K562 (cell line): ENCODE measurements at regions not wholly inside any gene's neighbourhood (a gene's known extent, or its start where the extent isn't known, plus 50 kb on each side); places are given as distances from the start of the nearest gene placed in this dataset.

Experiments
- ATAC-seq: fragments of 200-7000 bp; cut with Tn5 transposase; 3 replicates; pipeline ENCODE4 v1.9.1; 2020; ENCODE audit warnings: moderate library complexity
- BruUV-seq: library from RNA; stranded (reverse); fragments of 400-500 nt; replicated peaks from 2 replicates; lab custom pipeline; 2021; lab: Mats Ljungman, UMichigan
- CTCF ChIA-PET: fragments of 300-600 bp; formaldehyde crosslinking; extraction: SDS; loops from one replicate; lab custom pipeline; 2021; ENCODE audit warnings: low intra/inter-chr PET ratio; lab: Yijun Ruan, JAX
- POLR2A ChIA-PET: fragments of 300-600, 350-650 bp; sonication (Branson Sonifier 250); formaldehyde crosslinking; extraction: SDS; loops from one replicate; lab custom pipeline; 2021; ENCODE audit warnings: antibody characterized with exemption, inconsistent platforms; lab: Yijun Ruan, JAX
- DNase-seq, 4 experiments: peaks; one replicate each; pipeline versions ENCODE4 v3.0.0 to v3.0.0-alpha.2; 2011 to 2018; ENCODE audit warnings: low spot score in 3 of 4, mixed read lengths in 3 of 4; ENCODE audit errors: extremely low read depth in 1 of 4
- FAIRE-seq: peaks from 2 replicates; lab custom pipeline; 2011; peaks lifted over from hg19 to GRCh38; lab: Jason Lieb, UNC
- H2AFZ ChIP-seq: 2 replicates; pipeline ENCODE4 v1.6.0; 2011; ENCODE audit warnings: low read depth, low read length, control low read depth, inconsistent platforms
- H3K27ac ChIP-seq: fragments of 200-600 bp; 3 replicates; pipeline ENCODE4 v1.8.0; 2011; ENCODE audit warnings: low read depth, mild to moderate bottlenecking, control low read depth, inconsistent platforms, low read length, moderate library complexity, mixed read lengths; ENCODE audit errors: extremely low read depth
- H3K27me3 ChIP-seq, 2 experiments: fragments of 300-600 bp in 1 of 2; 2 replicates in 1 of 2; 3 replicates in 1 of 2; pipeline versions ENCODE4 v1.6.0 to v1.8.0; 2011; ENCODE audit warnings: inconsistent platforms in 2 of 2, low read length in 2 of 2, mild to moderate bottlenecking in 1 of 2, mixed read lengths in 1 of 2, moderate library complexity in 1 of 2; ENCODE audit not compliant: control insufficient read depth in 2 of 2, insufficient read depth in 2 of 2
- H3K36me3 ChIP-seq: fragments of 300-600 bp; 3 replicates; pipeline ENCODE4 v1.8.0; 2011; ENCODE audit warnings: mild to moderate bottlenecking, low read length, inconsistent platforms; ENCODE audit not compliant: control insufficient read depth, insufficient read depth
- H3K4me1 ChIP-seq, 2 experiments: fragments of 200-600 bp in 1 of 2; replicated peaks in 1 of 2; 2 replicates in 1 of 2; 3 replicates in 1 of 2; pipeline versions ENCODE4 v1.5.1 to v1.8.0; 2011; ENCODE audit warnings: inconsistent platforms in 2 of 2, low read length in 2 of 2, mild to moderate bottlenecking in 1 of 2, mixed read lengths in 1 of 2, moderate library complexity in 1 of 2; ENCODE audit not compliant: control insufficient read depth in 2 of 2, insufficient read depth in 2 of 2
- H3K4me2 ChIP-seq: 2 replicates; pipeline ENCODE4 v1.6.1; 2011; ENCODE audit warnings: low read length, control low read depth, inconsistent platforms, mixed read lengths; ENCODE audit not compliant: insufficient read depth
- H3K4me3 ChIP-seq: fragments of 200-600 bp; sonication (generic), shearing (Covaris generic); 2 replicates; pipeline ENCODE4 v1.5.1; 2016; ENCODE audit warnings: control low read depth, inconsistent platforms
- H3K79me2 ChIP-seq: fragments of 200-600 bp; 3 replicates; pipeline ENCODE4 v1.8.0; 2011; ENCODE audit warnings: low read length, inconsistent platforms; ENCODE audit not compliant: control insufficient read depth, insufficient read depth
- H3K9ac ChIP-seq, 2 experiments: 2 replicates each; pipeline versions ENCODE4 v1.6.0 to v1.6.1; 2011; ENCODE audit warnings: low read depth in 2 of 2, low read length in 2 of 2, control low read depth in 1 of 2, inconsistent platforms in 1 of 2, mild to moderate bottlenecking in 1 of 2, mixed read lengths in 1 of 2; ENCODE audit not compliant: insufficient read depth in 1 of 2
- H3K9me1 ChIP-seq: one replicate; pipeline ENCODE4 v1.6.0; 2011; ENCODE audit warnings: inconsistent platforms, mild to moderate bottlenecking, low read length, moderate library complexity; ENCODE audit not compliant: control insufficient read depth, insufficient read depth
- H3K9me3 ChIP-seq: replicated peaks from 2 replicates; pipeline ENCODE4 v1.5.1; 2011; ENCODE audit warnings: low read depth, low read length, inconsistent platforms; ENCODE audit not compliant: control insufficient read depth, insufficient read depth
- H4K20me1 ChIP-seq: replicated peaks from 2 replicates; pipeline ENCODE4 v1.6.1; 2011; ENCODE audit warnings: low read length, inconsistent platforms, mixed read lengths; ENCODE audit not compliant: control insufficient read depth, insufficient read depth
- ARID2 ChIP-seq: fragments of 450-650 bp; IDR thresholded peaks from 2 replicates; pipeline ENCODE4 v1.6.1; 2017; ENCODE audit warnings: antibody characterized with exemption, mild to moderate bottlenecking
- DACH1 ChIP-seq: fragments of 450-650 bp; IDR thresholded peaks from 2 replicates; pipeline ENCODE4 v1.6.1; 2018; ENCODE audit not compliant: partially characterized antibody
- KLF6 ChIP-seq: fragments of 250-450 bp; sonication (Bioruptor Pico); IDR thresholded peaks from 2 replicates; pipeline ENCODE4 v1.4.0; 2020; ENCODE audit warnings: mild to moderate bottlenecking, moderate library complexity, borderline replicate concordance
- NFE2 ChIP-seq: IDR thresholded peaks from 2 replicates; pipeline ENCODE4 v1.6.1; 2014; ENCODE audit warnings: antibody characterized with exemption, low read depth
- PML ChIP-seq: IDR thresholded peaks from 2 replicates; pipeline ENCODE4 v1.6.1; 2012; ENCODE audit warnings: low read length, inconsistent platforms
- RBFOX2 ChIP-seq: fragments of 200-400 bp; formaldehyde crosslinking; IDR thresholded peaks from 2 replicates; pipeline ENCODE4 v1.6.1; 2017; ENCODE audit warnings: low read depth, mild to moderate bottlenecking, low read length, moderate library complexity
- RBM39 ChIP-seq: fragments of 200-400 bp; formaldehyde crosslinking; optimal IDR thresholded peaks from 2 replicates; pipeline ENCODE3; 2018; ENCODE audit warnings: low read depth, low read length
- SREBF1 ChIP-seq: fragments of 150-350 bp; IDR thresholded peaks from 2 replicates; pipeline ENCODE4 v1.6.1; 2014; ENCODE audit warnings: antibody characterized with exemption, low read depth, low read length, borderline replicate concordance
- ZKSCAN3 ChIP-seq: fragments of 250-450 bp; sonication (Bioruptor Pico); IDR thresholded peaks from 2 replicates; pipeline ENCODE4 v1.4.0; 2020
- ZNF239 ChIP-seq: fragments of 250-450 bp; sonication (Bioruptor Pico); IDR thresholded peaks from 2 replicates; pipeline ENCODE4 v1.4.0; 2020; ENCODE audit warnings: mild to moderate bottlenecking
- ZNF444 ChIP-seq: fragments of 250-450 bp; sonication (Bioruptor Pico); IDR thresholded peaks from 2 replicates; pipeline ENCODE4 v1.4.0; 2020; ENCODE audit warnings: mild to moderate bottlenecking, moderate library complexity
- ZNF507 ChIP-seq: conservative IDR thresholded peaks from 2 replicates; pipeline ENCODE4 v1.6.1; 2017; ENCODE audit warnings: missing genetic modification characterization, missing compliant biosample characterization
- WGBS: fragments of 100-300 bp; shearing (Covaris generic); methylation state at CpG from one replicate; pipeline ENCODE4 v1.1.6; 2016; ENCODE audit warnings: low coverage, mixed read lengths; ENCODE audit not compliant: insufficient coverage; ENCODE audit errors: missing lambda C conversion rate; 5-methylcytosine and 5-hydroxymethylcytosine counted together
- in situ Hi-C: fragments of 300-500 bp; cut with MboI; formaldehyde crosslinking; loops from 4 replicates; pipeline ENCODE4 v1.15.0; 2018; ENCODE audit warnings: inconsistent platforms, mixed read lengths
- intact Hi-C: fragments of 100-400 bp; cut with micrococcal nuclease; formaldehyde crosslinking; loops from 2 replicates; pipeline ENCODE4 v1.14.2; 2022
- TF ChIP-seq, protein P1 (sequence below): fragments of 250-450 bp; sonication (Bioruptor Pico); IDR thresholded peaks from 2 replicates; pipeline ENCODE4 v1.8.0; 2021; ENCODE audit warnings: moderate library complexity, mild to moderate bottlenecking, inconsistent platforms
- TF ChIP-seq, protein P2 (sequence below): fragments of 450-650 bp; formaldehyde crosslinking; IDR thresholded peaks from 2 replicates; pipeline ENCODE4 v1.4.0; 2022; ENCODE audit warnings: missing genetic modification characterization
- TF ChIP-seq, protein P3 (sequence below): sonication (generic); formaldehyde crosslinking; IDR thresholded peaks from 2 replicates; pipeline ENCODE4 v1.5.0; 2020; ENCODE audit warnings: missing genetic modification reagents

DNA sequence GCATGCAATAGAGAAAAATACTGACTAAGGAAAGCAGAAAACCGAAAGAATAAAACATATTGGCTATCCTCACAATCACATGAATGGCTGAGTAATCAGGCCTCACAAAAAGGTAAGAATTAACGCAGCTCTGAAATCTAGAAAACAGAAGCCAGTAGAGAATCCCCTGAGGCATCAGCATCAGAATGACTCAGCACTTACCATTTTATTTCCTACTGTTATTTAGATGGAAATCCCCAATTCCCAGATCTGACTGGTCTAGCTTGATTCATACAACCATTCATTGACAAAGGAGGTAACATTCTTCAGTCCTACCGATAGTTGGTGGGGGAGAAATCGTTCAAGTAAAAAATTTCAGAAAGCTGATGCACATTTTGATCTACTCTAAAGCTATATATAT is 1408.4 kb upstream of the WWC1 start:
- CTCF ChIA-PET: no interaction called here
- Histone ChIP-seq H3K36me3 (no peaks in the 10 kb centered on the region), H3K4me2 (no peak overlapping the region), H3K4me1 (no peaks in the 10 kb centered on the region), H3K79me2 (no peaks in the 10 kb centered on the region), H2AFZ (no peak overlapping the region), H3K9ac (no peak overlapping the region), H4K20me1 (no peaks in the 10 kb centered on the region), H3K4me3 (no peak overlapping the region), H3K9me1 (no peaks in the 10 kb centered on the region), H3K9me3 (no peaks in the 10 kb centered on the region; the same call in 1 of the 2 replicates), H3K27ac (no peak overlapping the region), H3K27me3 (no peaks in the 10 kb centered on the region)
- no peak for FAIRE-seq
- BruUV-seq: no TSS peak
- 0% methylated on average over 4 of the region's 4 CpGs for WGBS
- ATAC-seq: no peak
- POLR2A ChIA-PET: no interaction called here
- intact Hi-C loops (no loop called here), in situ Hi-C loops (no loop called here)
- TF ChIP-seq NFE2: 0 out of 2 replicates have a peak, but pooled peaks have one; percentile 9
- TF ChIP-seq RBM39: no peak
- TF ChIP-seq, protein P1, sequence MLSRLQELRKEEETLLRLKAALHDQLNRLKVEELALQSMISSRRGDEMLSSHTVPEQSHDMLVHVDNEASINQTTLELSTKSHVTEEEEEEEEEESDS (CRISPR knock-in tag): no peak
- TF ChIP-seq ZKSCAN3 (CRISPR knock-in tag): no peak
- no peak for TF ChIP-seq DACH1
- no peak for TF ChIP-seq PML
- no peak for DNase-seq

DNA sequence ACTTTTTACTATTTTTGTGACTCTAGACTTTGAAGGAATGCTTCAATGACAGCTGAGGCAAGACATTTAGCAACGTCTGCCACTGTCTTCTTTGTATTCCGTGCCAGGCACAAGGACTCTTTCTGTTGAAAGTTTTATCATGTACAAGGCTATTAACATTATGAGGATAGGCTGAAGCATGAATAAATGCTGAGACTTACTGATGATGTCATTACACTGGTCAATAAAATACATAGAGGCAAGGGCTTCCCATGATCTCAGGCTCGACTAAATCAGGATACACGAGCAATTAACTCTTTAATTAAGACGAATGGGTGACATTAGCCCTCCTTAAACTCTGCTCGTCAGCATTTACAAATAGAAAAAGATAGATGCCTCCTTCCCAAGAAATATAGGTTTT is 1393.3 kb upstream of the WWC1 start:
- Histone ChIP-seq H2AFZ (no peak overlapping the region), H3K9me1 (no peaks in the 10 kb centered on the region), H3K4me2 (no peak overlapping the region), H3K9ac (no peak overlapping the region), H3K27me3 (no peaks in the 10 kb centered on the region), H3K79me2 (no peaks in the 10 kb centered on the region), H3K27ac (no peak overlapping the region), H3K4me3 (no peak overlapping the region), H3K9me3 (no peaks in the 10 kb centered on the region), H3K36me3 (no peaks in the 10 kb centered on the region), H3K4me1 (no peaks in the 10 kb centered on the region), H4K20me1 (no peaks in the 10 kb centered on the region)
- intact Hi-C loops: no loop called here
- ChIA-PET CTCF (no interaction called here), POLR2A (no interaction called here)
- no peak for DNase-seq
- in situ Hi-C loops: no loop called here
- ATAC-seq: no peak
- no TSS peak for BruUV-seq
- WGBS: 0% methylated on average over 6 of the region's 6 CpGs
- no peak for FAIRE-seq
- TF ChIP-seq KLF6 (CRISPR knock-in tag) (no peak), SREBF1 (no peak), ZNF444 (CRISPR knock-in tag) (no peak), RBFOX2 (no peak), ARID2 (no peak), ZNF239 (CRISPR knock-in tag) (no peak), ZNF507 (tag) (no peak)
- TF ChIP-seq, protein P2, sequence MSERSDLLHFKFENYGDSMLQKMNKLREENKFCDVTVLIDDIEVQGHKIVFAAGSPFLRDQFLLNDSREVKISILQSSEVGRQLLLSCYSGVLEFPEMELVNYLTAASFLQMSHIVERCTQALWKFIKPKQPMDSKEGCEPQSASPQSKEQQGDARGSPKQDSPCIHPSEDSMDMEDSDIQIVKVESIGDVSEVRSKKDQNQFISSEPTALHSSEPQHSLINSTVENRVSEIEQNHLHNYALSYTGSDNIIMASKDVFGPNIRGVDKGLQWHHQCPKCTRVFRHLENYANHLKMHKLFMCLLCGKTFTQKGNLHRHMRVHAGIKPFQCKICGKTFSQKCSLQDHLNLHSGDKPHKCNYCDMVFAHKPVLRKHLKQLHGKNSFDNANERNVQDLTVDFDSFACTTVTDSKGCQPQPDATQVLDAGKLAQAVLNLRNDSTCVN (CRISPR knock-in tag): no peak
- TF ChIP-seq, protein P3, sequence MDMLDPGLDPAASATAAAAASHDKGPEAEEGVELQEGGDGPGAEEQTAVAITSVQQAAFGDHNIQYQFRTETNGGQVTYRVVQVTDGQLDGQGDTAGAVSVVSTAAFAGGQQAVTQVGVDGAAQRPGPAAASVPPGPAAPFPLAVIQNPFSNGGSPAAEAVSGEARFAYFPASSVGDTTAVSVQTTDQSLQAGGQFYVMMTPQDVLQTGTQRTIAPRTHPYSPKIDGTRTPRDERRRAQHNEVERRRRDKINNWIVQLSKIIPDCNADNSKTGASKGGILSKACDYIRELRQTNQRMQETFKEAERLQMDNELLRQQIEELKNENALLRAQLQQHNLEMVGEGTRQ: no peak
